ENCODE measurements at regions not wholly inside any gene's neighbourhood (a gene's known extent, or its start where the extent isn't known, plus 50 kb on each side); places are given as distances from the start of the nearest gene placed in this dataset.

- H3K27ac ChIP-seq, result no peak overlapping the region
- H3K4me1 ChIP-seq (replicated peaks in 1 of 2), result no peaks in the 10 kb centered on the region
- H3K4me3 ChIP-seq, result no peak overlapping the region
- H3K27me3 ChIP-seq, result no peaks in the 10 kb centered on the region
- H3K36me3 ChIP-seq (replicated peaks in 1 of 2), result no peaks in the 10 kb centered on the region
- TF ChIP-seq CTCF (IDR thresholded peaks at IDR 0.05), result no peak
- TF ChIP-seq POLR2A (IDR thresholded peaks at IDR 0.05), result no peak
- no peak for DNase-seq
- H3K9me3 ChIP-seq (replicated peaks in 1 of 3), result no peaks in the 10 kb centered on the region
- intact Hi-C loops (cut with DNase I), result no loop called here
- 74 to 76% (median 75%) methylated on average over 3 of the region's 3 CpGs for WGBS, 4 donors
Observed at GRCh38 chr2:103982691-103983090, 871.2 kb upstream of the POU3F3 start.

- Histone ChIP-seq H3K4me1 (replicated peaks in 1 of 2) (no peaks in the 10 kb centered on the region), H3K27ac (no peak overlapping the region), H3K27me3 (no peaks in the 10 kb centered on the region), H3K36me3 (replicated peaks in 1 of 2) (no peaks in the 10 kb centered on the region), H3K9me3 (replicated peaks in 1 of 3) (no peaks in the 10 kb centered on the region), H3K4me3 (no peak overlapping the region)
- intact Hi-C loops (cut with DNase I), result no loop called here
- TF ChIP-seq POLR2A (IDR thresholded peaks at IDR 0.05), result no peak
- no peak for TF ChIP-seq CTCF (IDR thresholded peaks at IDR 0.05)
- DNase-seq, result no peak
- WGBS, 4 donors, result 72 to 81% (median 75%) methylated on average over 4 of the region's 4 CpGs
Observed at GRCh38 chr2:103986001-103986400, 867.9 kb upstream of the POU3F3 start.

- Histone ChIP-seq H3K9me3 (replicated peaks in 1 of 3) (no peaks in the 10 kb centered on the region), H3K4me3 (no peak overlapping the region), H3K36me3 (replicated peaks in 1 of 2) (no peaks in the 10 kb centered on the region), H3K27me3 (no peaks in the 10 kb centered on the region), H3K27ac (no peak overlapping the region), H3K4me1 (replicated peaks in 1 of 2) (no peaks in the 10 kb centered on the region)
- DNase-seq, result no peak
- intact Hi-C loops (cut with DNase I), result no loop called here
- TF ChIP-seq CTCF (IDR thresholded peaks at IDR 0.05), result no peak
- no peak for TF ChIP-seq POLR2A (IDR thresholded peaks at IDR 0.05)
- 58 to 67% (median 66%) methylated on average over 2 of the region's 2 CpGs for WGBS, 4 donors
Observed at GRCh38 chr2:103991591-103991990, 862.3 kb upstream of the POU3F3 start.

- no peaks in the 10 kb centered on the region for H3K27me3 ChIP-seq
- H3K4me1 ChIP-seq (replicated peaks in 1 of 2), result no peaks in the 10 kb centered on the region
- whole genome bisulfite sequencing, 4 donors, result 77 to 83% (median 79%) methylated on average over 3 of the region's 3 CpGs
- H3K9me3 ChIP-seq (replicated peaks in 1 of 3), result no peaks in the 10 kb centered on the region
- H3K4me3 ChIP-seq, result no peak overlapping the region
- intact Hi-C loops (cut with DNase I), result no loop called here
- H3K36me3 ChIP-seq (replicated peaks in 1 of 2), result no peaks in the 10 kb centered on the region
- no peak for DNase-seq
- no peak overlapping the region for H3K27ac ChIP-seq
- TF ChIP-seq POLR2A (IDR thresholded peaks at IDR 0.05), result no peak
- TF ChIP-seq CTCF (IDR thresholded peaks at IDR 0.05), result no peak
Observed at GRCh38 chr2:104004821-104005220, 849.1 kb upstream of the POU3F3 start.
